Transverse colon (tissue), 4 donors: ENCODE measurements at regions not wholly inside any gene's neighbourhood (a gene's known extent, or its start where the extent isn't known, plus 50 kb on each side); places are given as distances from the start of the nearest gene placed in this dataset.

Source experiments
- DNase-seq: peaks from one replicate; pipeline ENCODE4 v3.0.0-alpha.2; 2019
- H3K27ac ChIP-seq, 4 donors: fragments of 200-600 bp; sonication (generic); 2 replicates each; pipeline ENCODE4 v1.5.1; 2016 to 2018; ENCODE audit warnings: inconsistent platforms in 4 of 4
- H3K27me3 ChIP-seq: fragments of 200-600 bp; sonication (generic); 2 replicates; pipeline ENCODE4 v1.5.1; 2017; ENCODE audit warnings: inconsistent platforms
- H3K36me3 ChIP-seq, 4 donors: fragments of 200-600 bp; sonication (generic); 2 replicates each; pipeline ENCODE4 v1.5.1; 2017 to 2019; ENCODE audit warnings: inconsistent platforms in 4 of 4
- H3K4me1 ChIP-seq, 4 donors: fragments of 200-600 bp; sonication (generic); 2 replicates each; pipeline ENCODE4 v1.5.1; 2017 to 2020; ENCODE audit warnings: inconsistent platforms in 4 of 4
- H3K4me3 ChIP-seq, 4 donors: fragments of 200-600 bp; sonication (generic); 1 replicate in 1 of 4; 2 replicates in 3 of 4; pipeline versions ENCODE4 v1.5.1 to v1.6.1; 2017 to 2019; ENCODE audit warnings: inconsistent platforms in 4 of 4
- H3K9me3 ChIP-seq, 2 donors: fragments of 200-600 bp; sonication (generic); 2 replicates each; pipeline ENCODE4 v1.5.1; 2017 to 2019; ENCODE audit warnings: inconsistent platforms in 2 of 2
- EP300 ChIP-seq: sonication (generic); formaldehyde crosslinking; IDR thresholded peaks from one replicate; pipeline ENCODE4 v1.6.1; 2017; ENCODE audit warnings: antibody characterized with exemption, low read depth
- POLR2A ChIP-seq: fragments of 450-650 bp; IDR thresholded peaks from one replicate; pipeline ENCODE4 v1.6.1; 2016; ENCODE audit warnings: antibody characterized with exemption, mild to moderate bottlenecking, moderate library complexity
- POLR2AphosphoS5 ChIP-seq, 3 donors: sonication (generic); formaldehyde crosslinking; IDR thresholded peaks; one replicate each; pipeline ENCODE4 v1.6.1; 2016; ENCODE audit warnings: antibody characterized with exemption in 3 of 3
- WGBS, 2 donors: methylation state at CpG; one replicate each; pipeline ENCODE4 v1.1.5; 2018; ENCODE audit warnings: low coverage in 1 of 2; 5-methylcytosine and 5-hydroxymethylcytosine counted together
- in situ Hi-C, 4 donors: fragments of 200-750 bp; cut with MboI; loops; one replicate each; pipeline versions ENCODE4 v1.15.0 to v1.15.1; 2017; ENCODE audit warnings: low sequenced_read_pairs in 3 of 4, low pct_ligation_motif_present in 1 of 4, low pct_unique_long_range_greater_than_20kb in 1 of 4
- intact Hi-C: fragments of 100-400 bp; cut with DNase I; formaldehyde crosslinking; loops from one replicate; pipeline ENCODE4 v1.15.1; 2023; ENCODE audit warnings: low total_unique reads
- TF ChIP-seq, protein P1 (sequence below), 5 experiments: fragments of 200-600 bp in 3 of 5; fragments of 450-650 bp in 2 of 5; sonication (generic) in 3 of 5; IDR thresholded peaks; 1 replicate in 2 of 5; 2 replicates in 3 of 5; pipeline ENCODE4 v1.5.1; 2016 to 2017; ENCODE audit warnings: antibody characterized with exemption in 5 of 5, inconsistent platforms in 3 of 5, mild to moderate bottlenecking in 2 of 5, moderate library complexity in 1 of 5

DNA sequence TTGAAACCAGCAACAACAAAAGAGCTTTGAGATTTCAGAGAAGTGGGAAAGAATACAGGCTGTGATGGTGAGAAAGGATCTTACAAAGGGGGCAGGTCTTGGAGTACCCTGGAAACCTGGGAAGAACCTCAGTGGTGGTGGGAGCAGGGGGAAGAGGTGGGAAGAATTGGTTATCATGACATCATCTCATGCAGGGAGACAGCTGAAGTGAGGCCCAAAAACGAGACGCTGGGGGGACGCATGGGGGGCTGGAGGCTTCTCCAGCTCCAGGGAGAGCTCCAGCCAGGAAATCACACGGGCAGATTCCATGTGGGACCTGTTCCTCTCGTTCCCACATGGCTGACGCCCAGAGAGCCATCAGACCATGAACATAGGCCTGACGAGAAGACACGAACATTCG is 177.3 kb upstream of the RNF32 start:
- DNase-seq: no peak
- 64% methylated on average over 9 of the region's 9 CpGs; no CpG with 5 or more reads in 1 of the 2 donors for WGBS, 2 donors
- Histone ChIP-seq H3K4me3 (no peak overlapping the region), H3K27ac (no peak overlapping the region), H3K36me3 (no peaks in the 10 kb centered on the region), H3K27me3 (no peaks in the 10 kb centered on the region), H3K4me1 (peaks cover 0 to 6% (median 0%) of the 10 kb centered on the region in 4 donors), H3K9me3 (no peaks in the 10 kb centered on the region)
- in situ Hi-C loops (loop anchor here in 1 of 4 donors (25.0 kb wide), 1 partner anchor 651 kb away; the partner anchor contains the start of gene SHH), intact Hi-C loops (no loop called here)
- TF ChIP-seq, protein P1, sequence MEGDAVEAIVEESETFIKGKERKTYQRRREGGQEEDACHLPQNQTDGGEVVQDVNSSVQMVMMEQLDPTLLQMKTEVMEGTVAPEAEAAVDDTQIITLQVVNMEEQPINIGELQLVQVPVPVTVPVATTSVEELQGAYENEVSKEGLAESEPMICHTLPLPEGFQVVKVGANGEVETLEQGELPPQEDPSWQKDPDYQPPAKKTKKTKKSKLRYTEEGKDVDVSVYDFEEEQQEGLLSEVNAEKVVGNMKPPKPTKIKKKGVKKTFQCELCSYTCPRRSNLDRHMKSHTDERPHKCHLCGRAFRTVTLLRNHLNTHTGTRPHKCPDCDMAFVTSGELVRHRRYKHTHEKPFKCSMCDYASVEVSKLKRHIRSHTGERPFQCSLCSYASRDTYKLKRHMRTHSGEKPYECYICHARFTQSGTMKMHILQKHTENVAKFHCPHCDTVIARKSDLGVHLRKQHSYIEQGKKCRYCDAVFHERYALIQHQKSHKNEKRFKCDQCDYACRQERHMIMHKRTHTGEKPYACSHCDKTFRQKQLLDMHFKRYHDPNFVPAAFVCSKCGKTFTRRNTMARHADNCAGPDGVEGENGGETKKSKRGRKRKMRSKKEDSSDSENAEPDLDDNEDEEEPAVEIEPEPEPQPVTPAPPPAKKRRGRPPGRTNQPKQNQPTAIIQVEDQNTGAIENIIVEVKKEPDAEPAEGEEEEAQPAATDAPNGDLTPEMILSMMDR (IDR thresholded peaks at IDR 0.05): no peak
- TF ChIP-seq POLR2A: no peak
- no peak for TF ChIP-seq EP300
- no peak for TF ChIP-seq POLR2AphosphoS5 (IDR thresholded peaks at IDR 0.05)

DNA sequence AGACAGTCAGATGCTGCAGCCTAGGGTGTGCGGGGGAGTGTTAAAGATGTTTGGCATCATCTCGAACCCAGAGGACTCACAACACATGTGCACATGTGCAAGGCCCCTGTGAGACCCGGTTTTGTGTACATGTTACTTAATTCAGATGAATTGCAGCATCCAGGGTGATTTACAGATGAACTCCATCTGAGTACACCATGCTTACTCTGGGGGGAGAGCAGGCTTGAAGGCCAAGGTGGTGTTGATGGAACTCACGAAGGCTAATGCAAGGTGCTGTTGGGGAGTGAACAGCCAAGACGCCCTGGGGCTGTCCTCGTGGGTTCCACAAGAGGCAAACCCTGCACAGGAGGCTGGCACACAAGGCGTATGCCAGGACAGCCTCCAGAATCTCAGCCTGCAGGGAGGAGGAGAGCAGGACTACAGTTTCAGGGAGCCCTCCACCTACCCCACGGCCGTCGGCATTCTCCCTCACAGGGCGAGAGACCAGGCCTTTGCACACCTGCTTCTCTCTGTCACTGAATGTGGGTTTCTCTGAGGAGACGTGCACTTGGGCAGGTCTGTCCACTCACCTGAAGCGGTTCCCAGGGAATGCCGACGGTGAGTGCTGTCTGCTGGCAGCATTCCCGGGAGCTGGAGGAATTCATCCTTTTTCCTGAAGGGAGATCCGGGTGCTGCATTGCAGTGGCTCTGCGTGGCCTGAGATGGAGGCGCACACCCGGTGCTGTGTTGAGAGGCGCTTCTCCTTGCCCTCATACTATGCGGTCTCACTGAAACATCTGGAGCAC is 178.5 kb upstream of the RNF32 start:
- Histone ChIP-seq H3K36me3 (no peaks in the 10 kb centered on the region), H3K4me3 (no peak overlapping the region), H3K27ac (no peak overlapping the region), H3K9me3 (no peaks in the 10 kb centered on the region), H3K27me3 (no peaks in the 10 kb centered on the region), H3K4me1 (peaks cover 0 to 6% (median 0%) of the 10 kb centered on the region in 4 donors)
- WGBS, 2 donors: 33 to 64% methylated on average over 1 to 22 of the region's 22 CpGs
- in situ Hi-C loops: loop anchor here in 1 of 4 donors (25.0 kb wide), 1 partner anchor 650 kb away; the partner anchor contains the start of gene SHH
- TF ChIP-seq POLR2AphosphoS5 (IDR thresholded peaks at IDR 0.05) (no peak), POLR2A (no peak), EP300 (no peak)
- TF ChIP-seq, protein P1 (IDR thresholded peaks at IDR 0.05): no peak
- peak; percentile 14 for DNase-seq
- intact Hi-C loops: no loop called here

DNA sequence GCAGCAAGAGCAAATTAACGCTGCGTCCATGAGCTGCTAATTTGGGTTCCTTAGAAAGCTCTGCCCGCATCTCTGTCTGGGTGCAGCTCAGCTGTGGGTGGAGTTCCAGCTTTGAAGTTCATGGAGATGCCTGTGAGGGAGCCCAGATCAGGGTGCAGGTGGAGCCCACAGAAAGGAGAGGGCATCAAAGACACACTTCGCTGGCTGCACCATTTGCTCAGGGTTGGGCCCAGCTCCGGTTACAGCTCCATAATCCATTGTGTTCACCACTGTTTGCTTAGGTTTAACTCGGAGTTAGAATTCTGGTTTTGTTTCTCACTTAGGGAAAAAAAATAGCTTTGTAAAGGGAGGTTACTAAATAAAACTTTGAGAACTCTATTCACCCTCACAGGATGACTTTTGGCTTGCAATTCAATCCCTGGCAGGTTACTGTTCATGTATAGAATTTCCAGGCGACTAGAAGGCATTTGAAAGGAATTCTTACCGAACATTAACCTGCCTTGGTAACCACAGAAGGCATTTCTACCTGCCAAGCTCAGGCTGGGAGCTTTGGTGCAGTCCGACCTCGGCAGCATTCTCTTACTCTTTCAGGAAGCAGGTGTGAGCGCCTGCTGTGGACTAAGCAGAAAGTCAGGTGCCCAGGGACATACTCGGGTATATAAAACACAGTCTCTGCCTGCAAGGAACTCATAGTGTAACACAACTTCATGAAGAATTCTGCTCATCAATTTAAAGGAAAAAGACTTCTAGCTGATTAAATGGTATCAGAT is 179.5 kb upstream of the RNF32 start:
- Histone ChIP-seq H3K9me3 (no peaks in the 10 kb centered on the region), H3K4me1 (peaks cover 0 to 6% (median 0%) of the 10 kb centered on the region in 4 donors), H3K27me3 (no peaks in the 10 kb centered on the region), H3K4me3 (no peak overlapping the region), H3K36me3 (no peaks in the 10 kb centered on the region), H3K27ac (peak overlapping the region in 1 of 4 donors; percentile 16)
- intact Hi-C loops: no loop called here
- DNase-seq: no peak
- 40 to 44% methylated on average over 1 to 12 of the region's 12 CpGs for WGBS, 2 donors
- TF ChIP-seq POLR2AphosphoS5 (IDR thresholded peaks at IDR 0.05) (no peak), POLR2A (no peak), EP300 (no peak)
- TF ChIP-seq, protein P1 (IDR thresholded peaks at IDR 0.05): no peak
- in situ Hi-C loops: loop anchor here in 1 of 4 donors (25.0 kb wide), 1 partner anchor 649 kb away; the partner anchor contains the start of gene SHH

DNA sequence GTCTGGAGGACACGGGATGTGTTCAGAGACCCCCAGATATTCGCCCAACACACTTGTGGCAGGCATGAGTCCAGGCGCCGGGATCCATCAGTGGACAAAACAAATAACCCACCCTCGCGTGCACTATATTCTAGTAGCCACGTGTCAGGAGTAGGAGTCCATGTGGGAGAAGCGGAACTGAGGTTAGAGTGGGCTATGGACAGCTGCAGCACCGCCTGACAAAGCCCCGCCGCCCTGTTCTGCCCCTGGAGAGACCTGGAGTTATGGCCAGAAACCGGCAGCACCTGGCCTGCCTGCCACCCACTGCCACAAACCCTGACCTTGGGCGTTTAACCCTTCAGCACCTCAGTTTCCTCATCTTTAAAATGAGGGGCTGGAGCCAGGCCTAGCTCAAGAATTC is 181.0 kb upstream of the RNF32 start:
- WGBS, 2 donors: 89 to 93% methylated on average over 4 to 13 of the region's 13 CpGs
- Histone ChIP-seq H3K36me3 (no peaks in the 10 kb centered on the region), H3K4me3 (no peak overlapping the region), H3K9me3 (no peaks in the 10 kb centered on the region), H3K4me1 (peaks cover 0 to 6% (median 0%) of the 10 kb centered on the region in 4 donors), H3K27ac (no peak overlapping the region), H3K27me3 (no peaks in the 10 kb centered on the region)
- DNase-seq: no peak
- intact Hi-C loops (no loop called here), in situ Hi-C loops (loop anchor here in 1 of 4 donors (25.0 kb wide), 1 partner anchor 647 kb away; the partner anchor contains the start of gene SHH)
- TF ChIP-seq, protein P1 (IDR thresholded peaks at IDR 0.05): no peak
- TF ChIP-seq EP300 (no peak), POLR2A (no peak), POLR2AphosphoS5 (IDR thresholded peaks at IDR 0.05) (no peak)
